ENCODE measurements at regions not wholly inside any gene's neighbourhood (a gene's known extent, or its start where the extent isn't known, plus 50 kb on each side); places are given as distances from the start of the nearest gene placed in this dataset.

DNA sequence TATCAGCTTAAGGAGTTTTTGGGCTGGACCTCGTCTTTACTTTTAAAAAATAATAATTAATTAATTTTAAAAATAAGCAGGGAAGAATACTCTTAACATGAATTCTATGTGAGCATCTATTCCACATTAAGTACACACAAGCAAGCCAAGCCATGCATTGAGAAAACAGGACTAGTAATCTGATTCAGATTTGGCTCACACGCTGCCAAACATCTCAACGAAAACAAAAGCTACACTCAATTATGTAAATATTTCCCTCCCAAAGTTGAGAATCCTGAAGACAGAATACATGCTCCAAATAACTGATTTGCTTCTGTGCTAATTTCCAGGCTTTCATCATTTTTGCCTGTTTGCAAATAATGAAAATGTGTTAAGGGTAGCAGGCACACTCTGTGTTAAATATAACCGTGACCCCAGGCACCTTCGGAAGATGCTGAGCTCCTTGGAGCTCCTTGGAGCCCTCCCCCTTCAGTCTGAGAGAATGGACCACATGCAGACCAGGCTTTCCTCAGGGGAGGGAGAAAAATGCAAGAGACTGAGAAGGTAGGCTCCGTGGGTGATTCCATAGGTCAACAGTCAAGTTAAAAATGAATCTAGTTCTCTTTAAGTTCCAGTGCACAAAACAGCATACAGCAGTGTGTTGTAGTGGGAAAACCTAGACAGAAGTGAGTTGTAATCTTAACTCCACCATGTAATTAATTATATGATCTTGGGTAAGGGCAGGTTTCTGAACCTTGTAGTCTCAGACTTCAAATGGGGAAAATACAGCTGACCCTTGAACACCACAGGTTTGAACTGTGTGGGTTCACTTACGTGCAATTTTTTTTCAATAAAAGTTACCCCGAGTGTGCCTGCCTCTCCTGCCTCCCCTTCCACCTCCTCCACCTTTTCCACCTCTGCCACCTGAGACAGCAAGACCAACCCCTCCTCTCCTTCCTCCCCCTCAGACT lies 161.3 kb upstream of the RREB1 start:
- TF ChIP-seq, protein P1, sequence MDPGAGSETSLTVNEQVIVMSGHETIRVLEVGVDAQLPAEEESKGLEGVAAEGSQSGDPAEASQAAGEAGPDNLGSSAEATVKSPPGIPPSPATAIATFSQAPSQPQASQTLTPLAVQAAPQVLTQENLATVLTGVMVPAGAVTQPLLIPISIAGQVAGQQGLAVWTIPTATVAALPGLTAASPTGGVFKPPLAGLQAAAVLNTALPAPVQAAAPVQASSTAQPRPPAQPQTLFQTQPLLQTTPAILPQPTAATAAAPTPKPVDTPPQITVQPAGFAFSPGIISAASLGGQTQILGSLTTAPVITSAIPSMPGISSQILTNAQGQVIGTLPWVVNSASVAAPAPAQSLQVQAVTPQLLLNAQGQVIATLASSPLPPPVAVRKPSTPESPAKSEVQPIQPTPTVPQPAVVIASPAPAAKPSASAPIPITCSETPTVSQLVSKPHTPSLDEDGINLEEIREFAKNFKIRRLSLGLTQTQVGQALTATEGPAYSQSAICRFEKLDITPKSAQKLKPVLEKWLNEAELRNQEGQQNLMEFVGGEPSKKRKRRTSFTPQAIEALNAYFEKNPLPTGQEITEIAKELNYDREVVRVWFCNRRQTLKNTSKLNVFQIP (CRISPR knock-in tag; IDR thresholded peaks at IDR 0.05; ENCODE audit: borderline replicate concordance, low read depth) = no peak
- TF ChIP-seq ZC3H10 (CRISPR knock-in tag; IDR thresholded peaks at IDR 0.05) = no peak
- TF ChIP-seq RARB (CRISPR knock-in tag; IDR thresholded peaks at IDR 0.05) = no peak
- TF ChIP-seq ZNF565 (CRISPR knock-in tag; conservative IDR thresholded peaks at IDR 0.05; ENCODE audit: low read depth) = no peak
- no peak for TF ChIP-seq ZFP3 (CRISPR knock-in tag; IDR thresholded peaks at IDR 0.05)
- TF ChIP-seq GLIS3 (CRISPR knock-in tag; IDR thresholded peaks at IDR 0.05) = no peak
- no peak for TF ChIP-seq CSDC2 (CRISPR knock-in tag; IDR thresholded peaks at IDR 0.05)
- no peak for TF ChIP-seq ZNF8 (CRISPR knock-in tag; IDR thresholded peaks at IDR 0.05)
- no peak for TF ChIP-seq SNAI2 (CRISPR knock-in tag; IDR thresholded peaks at IDR 0.05)
- no peak for TF ChIP-seq ESRRG (CRISPR knock-in tag; IDR thresholded peaks at IDR 0.05)
- TF ChIP-seq, protein P2, sequence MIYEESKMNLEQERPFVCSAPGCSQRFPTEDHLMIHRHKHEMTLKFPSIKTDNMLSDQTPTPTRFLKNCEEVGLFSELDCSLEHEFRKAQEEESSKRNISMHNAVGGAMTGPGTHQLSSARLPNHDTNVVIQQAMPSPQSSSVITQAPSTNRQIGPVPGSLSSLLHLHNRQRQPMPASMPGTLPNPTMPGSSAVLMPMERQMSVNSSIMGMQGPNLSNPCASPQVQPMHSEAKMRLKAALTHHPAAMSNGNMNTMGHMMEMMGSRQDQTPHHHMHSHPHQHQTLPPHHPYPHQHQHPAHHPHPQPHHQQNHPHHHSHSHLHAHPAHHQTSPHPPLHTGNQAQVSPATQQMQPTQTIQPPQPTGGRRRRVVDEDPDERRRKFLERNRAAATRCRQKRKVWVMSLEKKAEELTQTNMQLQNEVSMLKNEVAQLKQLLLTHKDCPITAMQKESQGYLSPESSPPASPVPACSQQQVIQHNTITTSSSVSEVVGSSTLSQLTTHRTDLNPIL (CRISPR knock-in tag; IDR thresholded peaks at IDR 0.05; ENCODE audit: low read depth) = no peak
- TF ChIP-seq TOX (CRISPR knock-in tag; IDR thresholded peaks at IDR 0.05; ENCODE audit: borderline replicate concordance) = no peak
- TF ChIP-seq ZFP30 (CRISPR knock-in tag; IDR thresholded peaks at IDR 0.05) = no peak
- TF ChIP-seq, protein P3, sequence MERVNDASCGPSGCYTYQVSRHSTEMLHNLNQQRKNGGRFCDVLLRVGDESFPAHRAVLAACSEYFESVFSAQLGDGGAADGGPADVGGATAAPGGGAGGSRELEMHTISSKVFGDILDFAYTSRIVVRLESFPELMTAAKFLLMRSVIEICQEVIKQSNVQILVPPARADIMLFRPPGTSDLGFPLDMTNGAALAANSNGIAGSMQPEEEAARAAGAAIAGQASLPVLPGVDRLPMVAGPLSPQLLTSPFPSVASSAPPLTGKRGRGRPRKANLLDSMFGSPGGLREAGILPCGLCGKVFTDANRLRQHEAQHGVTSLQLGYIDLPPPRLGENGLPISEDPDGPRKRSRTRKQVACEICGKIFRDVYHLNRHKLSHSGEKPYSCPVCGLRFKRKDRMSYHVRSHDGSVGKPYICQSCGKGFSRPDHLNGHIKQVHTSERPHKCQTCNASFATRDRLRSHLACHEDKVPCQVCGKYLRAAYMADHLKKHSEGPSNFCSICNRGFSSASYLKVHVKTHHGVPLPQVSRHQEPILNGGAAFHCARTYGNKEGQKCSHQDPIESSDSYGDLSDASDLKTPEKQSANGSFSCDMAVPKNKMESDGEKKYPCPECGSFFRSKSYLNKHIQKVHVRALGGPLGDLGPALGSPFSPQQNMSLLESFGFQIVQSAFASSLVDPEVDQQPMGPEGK (CRISPR knock-in tag; IDR thresholded peaks at IDR 0.05; ENCODE audit: borderline replicate concordance) = no peak
- TF ChIP-seq TCF4 (CRISPR knock-in tag; IDR thresholded peaks at IDR 0.05; ENCODE audit: borderline replicate concordance) = no peak
- no peak for TF ChIP-seq ARNTL (CRISPR knock-in tag; IDR thresholded peaks at IDR 0.05; ENCODE audit: borderline replicate concordance, low read depth)
- no peak for ATAC-seq

DNA sequence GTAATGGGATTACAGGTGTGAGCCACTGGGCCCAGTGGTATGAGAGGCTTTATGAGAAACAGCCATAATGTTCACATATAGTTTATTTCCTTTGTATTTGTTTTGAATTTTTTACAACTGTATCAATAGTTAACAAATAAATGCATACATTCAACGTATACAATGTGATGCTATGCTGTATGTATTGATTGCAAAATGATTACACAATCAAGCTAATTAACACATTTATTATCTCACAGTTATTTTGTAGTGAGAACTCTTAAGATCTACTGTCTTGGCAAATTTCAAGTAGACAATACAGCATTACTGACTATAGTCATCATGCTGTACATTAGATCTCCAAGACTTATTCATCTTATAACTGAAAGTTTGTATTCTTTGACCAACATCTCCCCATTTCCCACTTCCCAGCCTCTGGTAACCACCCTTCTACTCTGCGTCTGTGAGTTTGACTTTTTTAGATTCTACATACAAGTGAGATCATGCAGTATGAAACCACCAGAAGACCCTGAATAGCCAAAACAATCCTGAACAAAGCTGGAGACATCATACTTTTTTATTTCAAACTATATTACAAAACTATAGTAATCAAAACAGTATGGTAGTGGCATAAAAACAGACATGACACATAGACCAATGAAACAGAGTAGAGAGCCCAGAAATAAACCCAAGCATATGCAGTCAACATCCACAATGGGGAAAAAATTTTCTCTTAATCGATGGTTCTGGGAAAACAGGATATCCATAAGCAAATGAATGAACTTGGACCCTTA lies 157.2 kb upstream of the RREB1 start:
- TF ChIP-seq, protein P2 (CRISPR knock-in tag; IDR thresholded peaks at IDR 0.05; ENCODE audit: low read depth) = no peak
- TF ChIP-seq OSR1 (CRISPR knock-in tag; IDR thresholded peaks at IDR 0.05) (no peak), PPARA (CRISPR knock-in tag; IDR thresholded peaks at IDR 0.05; ENCODE audit: borderline replicate concordance) (no peak), ZNF8 (CRISPR knock-in tag; IDR thresholded peaks at IDR 0.05) (no peak), TOX (CRISPR knock-in tag; IDR thresholded peaks at IDR 0.05; ENCODE audit: borderline replicate concordance) (no peak), TCF4 (CRISPR knock-in tag; IDR thresholded peaks at IDR 0.05; ENCODE audit: borderline replicate concordance) (no peak), ISL1 (CRISPR knock-in tag; IDR thresholded peaks at IDR 0.05) (no peak), CSDC2 (CRISPR knock-in tag; IDR thresholded peaks at IDR 0.05) (no peak), ZFP3 (CRISPR knock-in tag; IDR thresholded peaks at IDR 0.05) (no peak), ZNF565 (CRISPR knock-in tag; conservative IDR thresholded peaks at IDR 0.05; ENCODE audit: low read depth) (no peak), GLIS3 (CRISPR knock-in tag; IDR thresholded peaks at IDR 0.05) (no peak), ZNF70 (CRISPR knock-in tag; IDR thresholded peaks at IDR 0.05) (no peak), ESRRG (CRISPR knock-in tag; IDR thresholded peaks at IDR 0.05) (no peak)
- TF ChIP-seq, protein P3 (CRISPR knock-in tag; IDR thresholded peaks at IDR 0.05; ENCODE audit: borderline replicate concordance) = no peak
- TF ChIP-seq, protein P4, sequence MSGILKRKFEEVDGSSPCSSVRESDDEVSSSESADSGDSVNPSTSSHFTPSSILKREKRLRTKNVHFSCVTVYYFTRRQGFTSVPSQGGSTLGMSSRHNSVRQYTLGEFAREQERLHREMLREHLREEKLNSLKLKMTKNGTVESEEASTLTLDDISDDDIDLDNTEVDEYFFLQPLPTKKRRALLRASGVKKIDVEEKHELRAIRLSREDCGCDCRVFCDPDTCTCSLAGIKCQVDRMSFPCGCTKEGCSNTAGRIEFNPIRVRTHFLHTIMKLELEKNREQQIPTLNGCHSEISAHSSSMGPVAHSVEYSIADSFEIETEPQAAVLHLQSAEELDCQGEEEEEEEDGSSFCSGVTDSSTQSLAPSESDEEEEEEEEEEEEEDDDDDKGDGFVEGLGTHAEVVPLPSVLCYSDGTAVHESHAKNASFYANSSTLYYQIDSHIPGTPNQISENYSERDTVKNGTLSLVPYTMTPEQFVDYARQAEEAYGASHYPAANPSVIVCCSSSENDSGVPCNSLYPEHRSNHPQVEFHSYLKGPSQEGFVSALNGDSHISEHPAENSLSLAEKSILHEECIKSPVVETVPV (CRISPR knock-in tag; IDR thresholded peaks at IDR 0.05) = no peak
- no peak for ATAC-seq

All from SK-N-SH treated with all-trans-retinoic acid at 6 μM for 48 hours (cell line).